SU-DHL-6 (cell line): ENCODE measurements at regions not wholly inside any gene's neighbourhood (a gene's known extent, or its start where the extent isn't known, plus 50 kb on each side); places are given as distances from the start of the nearest gene placed in this dataset.
A peak's percentile ranks its signal among the peaks of the same experiment; 100 is the strongest.
"Not testable (repeated sequence)": the region's sequence is repeated elsewhere in the genome, so short reads cannot be mapped to it uniquely, and the experiment has no call there.

Experiments
- H2AFZ ChIP-seq: fragments of 200-600 bp; sonication (generic); 2 replicates; pipeline ENCODE4 v1.6.1; 2014; ENCODE audit warnings: low read depth, mild to moderate bottlenecking, moderate library complexity, mixed read lengths, antibody characterized with exemption, low read length; ENCODE audit not compliant: severe bottlenecking
- H3F3A ChIP-seq: fragments of 200-600 bp; shearing (Covaris generic); 2 replicates; pipeline ENCODE4 v1.6.0; 2016; ENCODE audit warnings: antibody characterized with exemption, mild to moderate bottlenecking; ENCODE audit not compliant: insufficient read depth
- H3K27ac ChIP-seq: fragments of 200-600 bp; sonication (generic); 2 replicates; pipeline ENCODE4 v1.5.1; 2016; ENCODE audit warnings: low read depth, mild to moderate bottlenecking, low read length, moderate library complexity, mixed read lengths
- H3K27me3 ChIP-seq: fragments of 200-600 bp; sonication (generic), shearing (Covaris generic); 2 replicates; pipeline ENCODE4 v1.6.0; 2014; ENCODE audit warnings: mild to moderate bottlenecking, low read length
- H3K36me3 ChIP-seq: fragments of 200-600 bp; sonication (generic); 2 replicates; pipeline ENCODE4 v1.6.1; 2014; ENCODE audit warnings: mild to moderate bottlenecking, low read length, mixed read lengths
- H3K4me2 ChIP-seq: fragments of 300-600, 200-600 bp; shearing (Covaris generic), sonication (generic); 2 replicates; pipeline ENCODE4 v1.6.0; 2014; ENCODE audit warnings: low read length, low read depth, mild to moderate bottlenecking; ENCODE audit not compliant: poor library complexity, severe bottlenecking
- H3K4me3 ChIP-seq: fragments of 200-600 bp; sonication (generic); 2 replicates; pipeline ENCODE4 v1.5.1; 2014; ENCODE audit warnings: antibody characterized with exemption, low read length, mild to moderate bottlenecking, mixed read lengths; ENCODE audit not compliant: insufficient read depth, poor library complexity, severe bottlenecking
- H3K79me2 ChIP-seq: fragments of 200-600 bp; sonication (generic); 2 replicates; pipeline ENCODE4 v1.6.1; 2014; ENCODE audit warnings: mild to moderate bottlenecking, low read length, moderate library complexity; ENCODE audit not compliant: insufficient read depth
- H3K9ac ChIP-seq: fragments of 200-600 bp; sonication (generic); 2 replicates; pipeline ENCODE4 v1.7.0; 2014; ENCODE audit warnings: mild to moderate bottlenecking, low read length
- H3K9me2 ChIP-seq: fragments of 200-600 bp; sonication (generic); replicated peaks from 2 replicates; pipeline ENCODE4 v1.6.1; 2014; ENCODE audit warnings: low read length; ENCODE audit not compliant: insufficient read depth
- H3K9me3 ChIP-seq: fragments of 200-600 bp; sonication (generic); 2 replicates; pipeline ENCODE4 v1.6.1; 2014; ENCODE audit warnings: low read length, mixed read lengths; ENCODE audit not compliant: insufficient read depth
- H4K20me1 ChIP-seq: fragments of 200-600 bp; sonication (generic); 2 replicates; pipeline ENCODE4 v1.6.1; 2014; ENCODE audit warnings: low read depth, mild to moderate bottlenecking, antibody characterized with exemption, low read length, moderate library complexity, mixed read lengths
- CTCF ChIP-seq: fragments of 200-600 bp; sonication (generic); IDR thresholded peaks from one replicate; pipeline ENCODE4 v1.5.1; 2017; ENCODE audit warnings: antibody characterized with exemption, mild to moderate bottlenecking, low read length, moderate library complexity; ENCODE audit not compliant: insufficient read depth, poor library complexity, severe bottlenecking
- EZH2phosphoT487 ChIP-seq: fragments of 200-600 bp; sonication (generic), shearing (Covaris generic); conservative IDR thresholded peaks from 2 replicates; pipeline ENCODE4 v1.6.1; 2018; ENCODE audit warnings: mild to moderate bottlenecking, antibody characterized with exemption, low read length, moderate library complexity, mixed read lengths

GRCh38 chr16:10255728-10256127 is 73.5 kb upstream of the GRIN2A start:
- Histone ChIP-seq H3K9ac (no peak overlapping the region), H3K9me2 (no peaks in the 10 kb centered on the region), H3K27ac (no peak overlapping the region), H2AFZ (peak overlapping the region; percentile 21), H3K36me3 (no peaks in the 10 kb centered on the region), H4K20me1 (no peaks in the 10 kb centered on the region), H3K4me2 (no peak overlapping the region), H3K79me2 (no peaks in the 10 kb centered on the region), H3K9me3 (no peaks in the 10 kb centered on the region), H3K4me3 (no peak overlapping the region), H3F3A (no peaks in the 10 kb centered on the region), H3K27me3 (no peaks in the 10 kb centered on the region)
- TF ChIP-seq EZH2phosphoT487 (no peak), CTCF (no peak)

- Histone ChIP-seq H3K36me3 (no peaks in the 10 kb centered on the region), H3K4me2 (peak overlapping the region; percentile 42), H3K27ac (peak overlapping the region; percentile 22; the same call in 1 of the 2 replicates), H4K20me1 (no peaks in the 10 kb centered on the region), H2AFZ (peak overlapping the region; percentile 74), H3K9me2 (no peaks in the 10 kb centered on the region), H3K9ac (peak overlapping the region; percentile 14; the same call in 1 of the 2 replicates), H3K9me3 (no peaks in the 10 kb centered on the region), H3K79me2 (no peaks in the 10 kb centered on the region), H3K27me3 (no peaks in the 10 kb centered on the region), H3F3A (no peaks in the 10 kb centered on the region), H3K4me3 (no peak overlapping the region)
- TF ChIP-seq EZH2phosphoT487 (no peak), CTCF (peak; percentile 81)
These were observed 74.8 kb upstream of the GRIN2A start for GRCh38 chr16:10256784-10257641.

GRCh38 chr16:10257642-10258251 is 75.5 kb upstream of the GRIN2A start:
- not testable (repeated sequence) for H4K20me1 ChIP-seq, H3K4me3 ChIP-seq, H3K9me2 ChIP-seq, H3F3A ChIP-seq, H3K27me3 ChIP-seq, H3K79me2 ChIP-seq, H3K36me3 ChIP-seq, H3K9me3 ChIP-seq
- Histone ChIP-seq H3K4me2 (peak overlapping the region; percentile 42), H3K27ac (peak overlapping the region; percentile 22; the same call in 1 of the 2 replicates), H2AFZ (peak overlapping the region; percentile 74), H3K9ac (peak overlapping the region; percentile 11; the same call in 1 of the 2 replicates)

- H3K9ac ChIP-seq, H3F3A ChIP-seq, H3K27ac ChIP-seq, H3K4me3 ChIP-seq, H3K9me3 ChIP-seq, H4K20me1 ChIP-seq, H3K9me2 ChIP-seq, H3K27me3 ChIP-seq, H3K4me2 ChIP-seq, H2AFZ ChIP-seq, H3K36me3 ChIP-seq, H3K79me2 ChIP-seq: not testable (repeated sequence)
These were observed 76.8 kb upstream of the GRIN2A start for GRCh38 chr16:10258930-10259603.
